Right lobe of liver (tissue), 6 donors: ENCODE measurements at regions not wholly inside any gene's neighbourhood (a gene's known extent, or its start where the extent isn't known, plus 50 kb on each side); places are given as distances from the start of the nearest gene placed in this dataset.

Experiments
- ATAC-seq, 4 donors: fragments of 200-7000 bp; cut with Tn5 transposase; one replicate each; pipeline ENCODE4 v1.9.1; 2020; ENCODE audit warnings: mild to moderate bottlenecking in 4 of 4, moderate library complexity in 4 of 4
- DNase-seq, 3 donors: peaks; one replicate each; pipeline ENCODE4 v3.0.0-alpha.2; 2020
- H3K27ac ChIP-seq, 3 donors: fragments of 200-600 bp; one replicate each; pipeline ENCODE4 v1.8.0; 2022
- H3K27me3 ChIP-seq, 2 donors: fragments of 200-600 bp; one replicate each; pipeline ENCODE4 v1.8.0; 2022
- H3K36me3 ChIP-seq, 4 donors: fragments of 200-600 bp; sonication (generic) in 1 of 4; one replicate each; pipeline versions ENCODE4 v1.5.1 to v1.8.0; 2017 to 2022; ENCODE audit warnings: control low read depth in 1 of 4
- H3K4me1 ChIP-seq, 4 donors: fragments of 200-600 bp; sonication (generic) in 1 of 4; one replicate each; pipeline versions ENCODE4 v1.5.1 to v1.8.0; 2017 to 2022; ENCODE audit warnings: control low read depth in 1 of 4
- H3K4me3 ChIP-seq, 3 donors: fragments of 200-600 bp; one replicate each; pipeline ENCODE4 v1.8.0; 2022
- H3K9me3 ChIP-seq, 4 donors: fragments of 200-600 bp; sonication (generic) in 1 of 4; one replicate each; pipeline versions ENCODE4 v1.5.1 to v1.8.0; 2017 to 2022; ENCODE audit warnings: control low read depth in 1 of 4
- POLR2A ChIP-seq: fragments of 450-650 bp; IDR thresholded peaks from one replicate; pipeline ENCODE4 v1.6.1; 2017; ENCODE audit warnings: antibody characterized with exemption, mild to moderate bottlenecking
- WGBS: methylation state at CpG from one replicate; pipeline ENCODE4 v1.1.6; 2018; ENCODE audit warnings: low coverage, low lambda C conversion rate; ENCODE audit not compliant: insufficient coverage; ENCODE audit errors: missing lambda C conversion rate; 5-methylcytosine and 5-hydroxymethylcytosine counted together
- intact Hi-C, 2 donors: fragments of 100-400 bp; cut with DNase I; formaldehyde crosslinking; loops; one replicate each; pipeline versions ENCODE4 v1.11.2 to v1.14.1; 2022
- TF ChIP-seq, protein P1 (sequence below), 4 donors: fragments of 200-600 bp in 3 of 4; fragments of 450-650 bp in 1 of 4; IDR thresholded peaks; one replicate each; pipeline versions ENCODE4 v1.5.1 to v1.8.0; 2016 to 2022; ENCODE audit warnings: antibody characterized with exemption in 4 of 4, mild to moderate bottlenecking in 2 of 4
- donor health status: DM: no; HTN: yes; CAD: no.
- donor health status: DM: no; HTN: no; CAD: no.
- donor health status: DM: no; HTN: no; CAD: no.
- donor health status: DM: no; HTN: yes; CAD: no.
- donor health status: DM: no; HTN: yes; CAD: no.

DNA sequence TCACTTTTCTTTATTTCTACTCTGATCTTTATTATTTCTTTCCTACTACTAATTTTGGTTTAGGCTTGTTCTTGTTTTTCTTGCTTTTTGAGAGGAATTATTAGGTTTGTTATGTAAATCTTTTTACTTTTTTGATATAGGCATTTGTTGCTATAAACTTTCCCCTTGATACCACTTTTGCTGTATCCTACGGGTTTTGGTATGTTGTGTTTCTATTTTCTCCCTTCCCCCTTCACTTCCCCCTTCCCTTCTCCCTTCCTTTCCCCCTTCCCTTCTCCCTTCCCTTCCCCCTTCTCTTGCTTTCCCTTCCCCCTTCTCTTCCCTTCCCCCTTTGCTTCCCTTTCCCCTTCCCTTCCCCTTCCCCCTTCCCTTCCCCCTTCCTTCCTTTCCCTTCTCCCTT, 529.6 kb downstream of the RAB38 start:
- Histone ChIP-seq H3K27ac (no peak overlapping the region), H3K9me3 (no peaks in the 10 kb centered on the region), H3K36me3 (no peaks in the 10 kb centered on the region), H3K27me3 (peaks cover 0 to 5% of the 10 kb centered on the region in 2 donors), H3K4me1 (no peaks in the 10 kb centered on the region), H3K4me3 (no peak overlapping the region)
- TF ChIP-seq POLR2A: no peak
- TF ChIP-seq, protein P1, sequence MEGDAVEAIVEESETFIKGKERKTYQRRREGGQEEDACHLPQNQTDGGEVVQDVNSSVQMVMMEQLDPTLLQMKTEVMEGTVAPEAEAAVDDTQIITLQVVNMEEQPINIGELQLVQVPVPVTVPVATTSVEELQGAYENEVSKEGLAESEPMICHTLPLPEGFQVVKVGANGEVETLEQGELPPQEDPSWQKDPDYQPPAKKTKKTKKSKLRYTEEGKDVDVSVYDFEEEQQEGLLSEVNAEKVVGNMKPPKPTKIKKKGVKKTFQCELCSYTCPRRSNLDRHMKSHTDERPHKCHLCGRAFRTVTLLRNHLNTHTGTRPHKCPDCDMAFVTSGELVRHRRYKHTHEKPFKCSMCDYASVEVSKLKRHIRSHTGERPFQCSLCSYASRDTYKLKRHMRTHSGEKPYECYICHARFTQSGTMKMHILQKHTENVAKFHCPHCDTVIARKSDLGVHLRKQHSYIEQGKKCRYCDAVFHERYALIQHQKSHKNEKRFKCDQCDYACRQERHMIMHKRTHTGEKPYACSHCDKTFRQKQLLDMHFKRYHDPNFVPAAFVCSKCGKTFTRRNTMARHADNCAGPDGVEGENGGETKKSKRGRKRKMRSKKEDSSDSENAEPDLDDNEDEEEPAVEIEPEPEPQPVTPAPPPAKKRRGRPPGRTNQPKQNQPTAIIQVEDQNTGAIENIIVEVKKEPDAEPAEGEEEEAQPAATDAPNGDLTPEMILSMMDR (IDR thresholded peaks at IDR 0.05): no peak
- DNase-seq (no peak), ATAC-seq (no peak)
- WGBS: 82% methylated on average over 1 of the region's 1 CpG
- intact Hi-C loops: no loop called here

GRCh38 chr11:87639753-87640364, 535.4 kb downstream of the RAB38 start:
- no peaks in the 10 kb centered on the region for H3K36me3 ChIP-seq
- intact Hi-C loops: no loop called here
- ATAC-seq (no peak), DNase-seq (no peak)
- 41% methylated on average over 1 of the region's 1 CpG for WGBS
- no peaks in the 10 kb centered on the region for H3K9me3 ChIP-seq
- no peak for TF ChIP-seq POLR2A
- TF ChIP-seq, protein P1 (IDR thresholded peaks at IDR 0.05): no peak
- no peaks in the 10 kb centered on the region for H3K27me3 ChIP-seq
- no peak overlapping the region for H3K4me3 ChIP-seq
- H3K4me1 ChIP-seq: no peaks in the 10 kb centered on the region
- no peak overlapping the region for H3K27ac ChIP-seq

DNA sequence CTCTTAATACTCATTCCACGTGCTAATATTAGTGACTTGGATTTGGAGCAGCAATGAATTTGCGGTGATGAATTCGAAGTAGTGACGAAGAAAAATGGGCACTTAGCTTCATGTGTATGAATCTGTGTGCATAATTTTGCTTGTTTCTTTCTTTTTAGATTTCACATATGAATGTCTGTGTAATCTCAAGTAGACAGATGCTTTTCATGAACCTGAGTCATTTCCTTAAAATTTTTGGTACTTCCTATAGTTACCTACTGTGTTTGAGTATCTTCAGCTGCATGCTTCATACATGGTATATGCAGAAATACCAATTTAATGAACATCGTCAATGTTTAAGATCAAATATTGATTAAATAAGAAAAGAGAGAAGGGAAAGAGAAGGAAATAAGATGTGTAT, 540.2 kb downstream of the RAB38 start:
- no peaks in the 10 kb centered on the region for H3K4me1 ChIP-seq
- H3K9me3 ChIP-seq: no peaks in the 10 kb centered on the region
- intact Hi-C loops: no loop called here
- no peak overlapping the region for H3K4me3 ChIP-seq
- DNase-seq (no peak), ATAC-seq (no peak)
- no peaks in the 10 kb centered on the region for H3K36me3 ChIP-seq
- WGBS: 50% methylated on average over 5 of the region's 5 CpGs
- TF ChIP-seq POLR2A: no peak
- TF ChIP-seq, protein P1 (IDR thresholded peaks at IDR 0.05): no peak
- H3K27me3 ChIP-seq: no peaks in the 10 kb centered on the region
- H3K27ac ChIP-seq: no peak overlapping the region

GRCh38 chr11:87634331-87634730, 540.9 kb downstream of the RAB38 start:
- Histone ChIP-seq H3K27ac (no peak overlapping the region), H3K9me3 (no peaks in the 10 kb centered on the region), H3K4me1 (no peaks in the 10 kb centered on the region), H3K27me3 (no peaks in the 10 kb centered on the region), H3K36me3 (no peaks in the 10 kb centered on the region), H3K4me3 (no peak overlapping the region)
- TF ChIP-seq, protein P1 (IDR thresholded peaks at IDR 0.05): no peak
- TF ChIP-seq POLR2A: no peak
- intact Hi-C loops: no loop called here
- 23% methylated on average over 3 of the region's 3 CpGs for WGBS
- ATAC-seq (no peak), DNase-seq (no peak)

- intact Hi-C loops: no loop called here
- H3K9me3 ChIP-seq: no peaks in the 10 kb centered on the region
- H3K4me3 ChIP-seq: no peak overlapping the region
- no peaks in the 10 kb centered on the region for H3K4me1 ChIP-seq
- ATAC-seq (no peak), DNase-seq (no peak)
- no peaks in the 10 kb centered on the region for H3K36me3 ChIP-seq
- no peaks in the 10 kb centered on the region for H3K27me3 ChIP-seq
- TF ChIP-seq POLR2A: no peak
- TF ChIP-seq, protein P1 (IDR thresholded peaks at IDR 0.05): no peak
- no peak overlapping the region for H3K27ac ChIP-seq
These were observed 546.3 kb downstream of the RAB38 start for GRCh38 chr11:87628957-87629356.
